ENCODE measurements at regions not wholly inside any gene's neighbourhood (a gene's known extent, or its start where the extent isn't known, plus 50 kb on each side); places are given as distances from the start of the nearest gene placed in this dataset.

DNA sequence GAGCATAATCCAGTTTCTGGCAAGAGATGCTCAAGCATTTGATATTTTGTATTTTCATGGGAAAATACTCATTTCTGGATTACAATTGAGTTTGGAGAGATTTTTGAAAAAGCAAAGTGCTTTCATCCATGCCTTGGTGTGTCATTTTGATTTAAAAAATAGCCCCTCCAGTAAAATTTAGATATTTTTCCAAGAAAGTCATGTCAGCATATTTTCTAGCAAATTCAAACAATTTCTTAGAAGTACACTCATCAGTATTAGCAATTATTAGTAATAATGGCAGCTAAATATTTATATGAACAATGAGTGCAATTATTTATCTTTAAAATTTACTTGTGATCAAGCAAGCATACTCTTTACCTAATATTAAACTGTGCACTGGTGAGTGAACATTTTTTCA, 102.2 kb upstream of the TMEM161B start:
- Histone ChIP-seq H3K4me3 (ENCODE audit: low read depth, low read length) (no peak overlapping the region), H3K9me3 (no peaks in the 10 kb centered on the region), H3K27me3 (no peaks in the 10 kb centered on the region), H3K36me3 (no peaks in the 10 kb centered on the region), H3K4me1 (no peaks in the 10 kb centered on the region)
- no peak for DNase-seq
- TF ChIP-seq CTCF (IDR thresholded peaks at IDR 0.05; ENCODE audit: low read depth, low read length), result no peak

DNA sequence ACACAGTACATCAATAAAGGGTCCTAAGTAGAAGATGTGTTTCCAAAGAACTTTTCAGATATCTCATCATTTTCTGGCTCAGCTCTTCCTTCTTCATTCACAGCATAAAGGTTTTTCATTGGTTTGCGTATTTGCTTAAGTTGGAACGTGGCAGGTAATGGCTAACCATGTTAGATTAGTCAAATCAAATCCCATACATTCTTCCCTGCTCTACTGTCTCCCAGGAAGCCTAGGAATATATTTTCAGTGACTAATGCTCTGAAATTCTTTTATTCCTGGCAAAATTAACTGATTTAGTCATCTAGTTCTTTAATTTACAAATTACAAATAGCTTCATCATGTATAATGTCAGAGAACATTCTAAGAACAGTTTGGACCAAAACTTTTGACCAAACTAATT, 99.6 kb upstream of the TMEM161B start:
- no peaks in the 10 kb centered on the region for H3K27me3 ChIP-seq
- no peak for DNase-seq
- TF ChIP-seq CTCF (IDR thresholded peaks at IDR 0.05; ENCODE audit: low read depth, low read length), result no peak

GRCh38 chr5:88364991-88365390, 96.3 kb upstream of the TMEM161B start:
- TF ChIP-seq CTCF (IDR thresholded peaks at IDR 0.05; ENCODE audit: low read depth, low read length), result no peak
- H3K9me3 ChIP-seq, result no peaks in the 10 kb centered on the region
- no peak overlapping the region for H3K4me3 ChIP-seq (ENCODE audit: low read depth, low read length)
- no peaks in the 10 kb centered on the region for H3K4me1 ChIP-seq
- no peaks in the 10 kb centered on the region for H3K27me3 ChIP-seq
- H3K36me3 ChIP-seq, result no peaks in the 10 kb centered on the region
- DNase-seq, result no peak

More for the DNA sequence above, 99.6 kb upstream of the TMEM161B start:
- Histone ChIP-seq H3K4me1 (no peaks in the 10 kb centered on the region), H3K36me3 (no peaks in the 10 kb centered on the region), H3K9me3 (no peaks in the 10 kb centered on the region), H3K4me3 (ENCODE audit: low read depth, low read length) (no peak overlapping the region)

DNA sequence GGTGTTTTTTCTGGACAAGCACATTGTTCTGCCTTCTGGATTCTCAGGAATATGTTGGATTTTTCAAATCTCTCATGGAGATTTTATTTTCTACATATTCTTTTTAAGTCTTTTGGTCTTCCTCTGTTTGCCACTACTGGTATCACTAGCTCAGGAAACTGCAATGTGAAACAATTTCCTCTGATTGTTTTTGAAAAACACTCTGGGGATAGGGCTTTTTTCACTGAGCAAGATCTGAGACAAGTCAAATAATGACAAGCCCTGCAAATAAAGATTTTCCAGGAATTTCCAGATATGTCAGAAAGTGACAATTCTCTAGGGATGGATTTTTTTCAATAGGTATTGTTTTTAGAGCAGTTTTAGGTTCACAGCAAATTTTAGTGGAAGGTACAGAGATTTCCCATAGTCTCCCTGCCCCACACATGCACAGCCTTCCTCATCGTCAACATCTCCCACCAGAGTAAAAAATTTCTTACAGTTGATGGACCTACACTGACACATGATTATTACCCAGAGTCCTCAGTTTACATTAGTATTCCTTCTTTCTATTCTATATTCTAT, 86.9 kb upstream of the TMEM161B start:
- DNase-seq, result no peak
- TF ChIP-seq CTCF (IDR thresholded peaks at IDR 0.05; ENCODE audit: low read depth, low read length), result no peak
- no peaks in the 10 kb centered on the region for H3K4me1 ChIP-seq
- H3K27me3 ChIP-seq, result no peaks in the 10 kb centered on the region
- no peaks in the 10 kb centered on the region; the same call in 1 of the 2 replicates for H3K9me3 ChIP-seq
- H3K4me3 ChIP-seq (ENCODE audit: low read depth, low read length), result no peak overlapping the region
- no peaks in the 10 kb centered on the region for H3K36me3 ChIP-seq

DNA sequence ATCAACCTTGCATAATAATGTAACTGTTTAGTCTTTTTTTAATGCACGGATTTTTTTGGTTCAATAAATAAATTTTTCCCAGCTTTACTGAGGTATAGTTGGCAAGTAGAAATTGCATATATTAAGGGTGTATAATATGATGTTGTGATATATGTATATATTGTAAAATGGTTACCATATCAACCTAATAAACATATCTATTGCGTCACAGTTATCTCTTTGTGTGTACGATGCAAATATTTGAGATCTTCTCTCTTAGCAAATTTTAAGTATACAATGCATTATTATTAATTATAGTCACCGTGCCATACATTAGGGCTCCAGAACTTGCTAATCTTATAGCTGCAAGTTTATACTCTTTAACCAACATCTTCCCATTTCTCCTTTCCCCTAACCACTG, 57.2 kb upstream of the TMEM161B start:
- Histone ChIP-seq H3K4me3 (ENCODE audit: low read depth, low read length) (no peak overlapping the region), H3K4me1 (no peaks in the 10 kb centered on the region), H3K9me3 (no peaks in the 10 kb centered on the region), H3K36me3 (no peaks in the 10 kb centered on the region), H3K27me3 (no peaks in the 10 kb centered on the region; the same call in 1 of the 2 replicates)
- TF ChIP-seq CTCF (IDR thresholded peaks at IDR 0.05; ENCODE audit: low read depth, low read length), result no peak
- DNase-seq, result no peak

- no peak overlapping the region for H3K4me3 ChIP-seq (ENCODE audit: low read depth, low read length)
- no peak for DNase-seq
- TF ChIP-seq CTCF (IDR thresholded peaks at IDR 0.05; ENCODE audit: low read depth, low read length), result no peak
- H3K4me1 ChIP-seq, result no peaks in the 10 kb centered on the region
- H3K27me3 ChIP-seq, result no peaks in the 10 kb centered on the region
- no peaks in the 10 kb centered on the region for H3K9me3 ChIP-seq
- no peaks in the 10 kb centered on the region for H3K36me3 ChIP-seq
Measured at GRCh38 chr5:88322785-88323184, 54.1 kb upstream of the TMEM161B start.
